ENCODE measurements at regions not wholly inside any gene's neighbourhood (a gene's known extent, or its start where the extent isn't known, plus 50 kb on each side); places are given as distances from the start of the nearest gene placed in this dataset.

- TF ChIP-seq ELK1 (IDR thresholded peaks at IDR 0.05; ENCODE audit: low read depth, low read length) (no peak), POLR2A (IDR thresholded peaks at IDR 0.05; ENCODE audit: low read length) (no peak), CHD2 (IDR thresholded peaks at IDR 0.05; ENCODE audit: low read length, partially characterized antibody) (no peak), JUN (IDR thresholded peaks at IDR 0.05) (no peak), RAD21 (conservative IDR thresholded peaks at IDR 0.05 in 1 of 2, IDR thresholded peaks at IDR 0.05 in 1 of 2) (no peak), PBX3 (IDR thresholded peaks at IDR 0.05) (no peak), NFE2L2 (conservative IDR thresholded peaks at IDR 0.05; ENCODE audit: low read length) (no peak), EP300 (IDR thresholded peaks at IDR 0.05) (no peak)
- TF ChIP-seq, protein P1, sequence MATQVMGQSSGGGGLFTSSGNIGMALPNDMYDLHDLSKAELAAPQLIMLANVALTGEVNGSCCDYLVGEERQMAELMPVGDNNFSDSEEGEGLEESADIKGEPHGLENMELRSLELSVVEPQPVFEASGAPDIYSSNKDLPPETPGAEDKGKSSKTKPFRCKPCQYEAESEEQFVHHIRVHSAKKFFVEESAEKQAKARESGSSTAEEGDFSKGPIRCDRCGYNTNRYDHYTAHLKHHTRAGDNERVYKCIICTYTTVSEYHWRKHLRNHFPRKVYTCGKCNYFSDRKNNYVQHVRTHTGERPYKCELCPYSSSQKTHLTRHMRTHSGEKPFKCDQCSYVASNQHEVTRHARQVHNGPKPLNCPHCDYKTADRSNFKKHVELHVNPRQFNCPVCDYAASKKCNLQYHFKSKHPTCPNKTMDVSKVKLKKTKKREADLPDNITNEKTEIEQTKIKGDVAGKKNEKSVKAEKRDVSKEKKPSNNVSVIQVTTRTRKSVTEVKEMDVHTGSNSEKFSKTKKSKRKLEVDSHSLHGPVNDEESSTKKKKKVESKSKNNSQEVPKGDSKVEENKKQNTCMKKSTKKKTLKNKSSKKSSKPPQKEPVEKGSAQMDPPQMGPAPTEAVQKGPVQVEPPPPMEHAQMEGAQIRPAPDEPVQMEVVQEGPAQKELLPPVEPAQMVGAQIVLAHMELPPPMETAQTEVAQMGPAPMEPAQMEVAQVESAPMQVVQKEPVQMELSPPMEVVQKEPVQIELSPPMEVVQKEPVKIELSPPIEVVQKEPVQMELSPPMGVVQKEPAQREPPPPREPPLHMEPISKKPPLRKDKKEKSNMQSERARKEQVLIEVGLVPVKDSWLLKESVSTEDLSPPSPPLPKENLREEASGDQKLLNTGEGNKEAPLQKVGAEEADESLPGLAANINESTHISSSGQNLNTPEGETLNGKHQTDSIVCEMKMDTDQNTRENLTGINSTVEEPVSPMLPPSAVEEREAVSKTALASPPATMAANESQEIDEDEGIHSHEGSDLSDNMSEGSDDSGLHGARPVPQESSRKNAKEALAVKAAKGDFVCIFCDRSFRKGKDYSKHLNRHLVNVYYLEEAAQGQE (IDR thresholded peaks at IDR 0.05): no peak
- TF ChIP-seq, protein P2, sequence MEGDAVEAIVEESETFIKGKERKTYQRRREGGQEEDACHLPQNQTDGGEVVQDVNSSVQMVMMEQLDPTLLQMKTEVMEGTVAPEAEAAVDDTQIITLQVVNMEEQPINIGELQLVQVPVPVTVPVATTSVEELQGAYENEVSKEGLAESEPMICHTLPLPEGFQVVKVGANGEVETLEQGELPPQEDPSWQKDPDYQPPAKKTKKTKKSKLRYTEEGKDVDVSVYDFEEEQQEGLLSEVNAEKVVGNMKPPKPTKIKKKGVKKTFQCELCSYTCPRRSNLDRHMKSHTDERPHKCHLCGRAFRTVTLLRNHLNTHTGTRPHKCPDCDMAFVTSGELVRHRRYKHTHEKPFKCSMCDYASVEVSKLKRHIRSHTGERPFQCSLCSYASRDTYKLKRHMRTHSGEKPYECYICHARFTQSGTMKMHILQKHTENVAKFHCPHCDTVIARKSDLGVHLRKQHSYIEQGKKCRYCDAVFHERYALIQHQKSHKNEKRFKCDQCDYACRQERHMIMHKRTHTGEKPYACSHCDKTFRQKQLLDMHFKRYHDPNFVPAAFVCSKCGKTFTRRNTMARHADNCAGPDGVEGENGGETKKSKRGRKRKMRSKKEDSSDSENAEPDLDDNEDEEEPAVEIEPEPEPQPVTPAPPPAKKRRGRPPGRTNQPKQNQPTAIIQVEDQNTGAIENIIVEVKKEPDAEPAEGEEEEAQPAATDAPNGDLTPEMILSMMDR (IDR thresholded peaks at IDR 0.05): no peak
These were observed 152.5 kb upstream of the HDAC9 start for GRCh38 chr7:18343047-18343446.
